ENCODE measurements at regions not wholly inside any gene's neighbourhood (a gene's known extent, or its start where the extent isn't known, plus 50 kb on each side); places are given as distances from the start of the nearest gene placed in this dataset.

DNA sequence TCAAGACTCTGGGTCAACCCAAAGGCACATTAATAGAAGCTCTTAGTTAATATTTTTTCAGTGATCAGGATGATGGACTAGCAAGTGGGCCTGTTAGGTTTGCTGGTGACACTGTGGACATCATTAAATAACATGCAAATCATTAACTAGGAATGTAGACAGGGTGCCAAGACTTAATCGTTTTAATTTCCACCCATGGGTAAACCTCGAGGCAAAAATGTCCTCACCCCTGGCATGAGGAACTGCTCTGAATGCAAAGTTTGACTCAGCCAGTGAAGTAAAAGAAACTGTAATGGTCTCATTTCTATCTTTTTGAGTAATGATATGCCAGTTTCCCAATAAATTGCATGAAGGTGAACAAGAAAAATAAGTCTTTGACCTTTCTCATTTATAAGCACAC lies 152.6 kb upstream of the MEX3C start (continued):
- TF ChIP-seq CHD7 (IDR thresholded peaks at IDR 0.05; ENCODE audit: insufficient replicate concordance, low read length) (no peak), MAX (IDR thresholded peaks at IDR 0.05) (no peak), FOSL1 (IDR thresholded peaks at IDR 0.05; ENCODE audit: insufficient read depth, low read depth, low read length) (no peak), BRCA1 (IDR thresholded peaks at IDR 0.05; ENCODE audit: low read depth, low read length) (no peak), POLR2AphosphoS5 (IDR thresholded peaks at IDR 0.05; ENCODE audit: low read depth, low read length) (no peak), USF2 (IDR thresholded peaks at IDR 0.05; ENCODE audit: low read length) (no peak), RAD21 (IDR thresholded peaks at IDR 0.05 in 1 of 2, conservative IDR thresholded peaks at IDR 0.05 in 1 of 2; ENCODE audit: low read depth in 2 of 2, low read length in 2 of 2) (no peak), SUZ12 (IDR thresholded peaks at IDR 0.05; ENCODE audit: low read length) (no peak)
